ENCODE measurements at regions not wholly inside any gene's neighbourhood (a gene's known extent, or its start where the extent isn't known, plus 50 kb on each side); places are given as distances from the start of the nearest gene placed in this dataset.
A peak's percentile ranks its signal among the peaks of the same experiment; 100 is the strongest.

GRCh38 chr6:145445674-145446073 lies 289.6 kb downstream of the EPM2A start:
- Mint-ChIP-seq H3K9me3 (ENCODE audit: unreplicated experiment) (peaks cover 3% of the 10 kb centered on the region), H3K4me3 (ENCODE audit: unreplicated experiment) (no peak overlapping the region), H3K27ac (ENCODE audit: unreplicated experiment) (no peak overlapping the region), H3K27me3 (ENCODE audit: unreplicated experiment) (no peaks in the 10 kb centered on the region), H3K4me1 (ENCODE audit: low read depth, unreplicated experiment) (no peaks in the 10 kb centered on the region), H3K36me3 (ENCODE audit: unreplicated experiment) (peaks cover 15% of the 10 kb centered on the region)
- no peak for TF ChIP-seq CTCF (IDR thresholded peaks at IDR 0.05; ENCODE audit: partially characterized antibody, unreplicated experiment)
- no peak for DNase-seq

DNA sequence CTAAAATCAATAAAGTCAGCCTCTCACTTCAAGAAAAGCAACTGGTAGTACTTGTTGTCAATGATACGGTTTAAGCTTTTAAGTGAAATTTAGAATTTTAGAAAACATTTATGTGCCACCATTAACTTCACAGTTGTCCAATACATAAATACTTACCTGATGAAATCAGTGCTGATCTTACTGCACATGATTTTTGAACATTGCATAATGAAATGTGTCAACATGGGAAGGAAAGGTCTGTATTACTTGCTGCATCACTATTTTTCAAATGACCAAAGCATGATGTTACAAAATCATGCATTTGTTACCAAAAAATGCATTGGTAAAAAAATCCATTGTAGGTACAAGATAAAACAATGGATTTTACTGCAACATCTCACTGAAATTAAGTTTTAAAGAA lies 284.3 kb downstream of the EPM2A start:
- TF ChIP-seq CTCF (IDR thresholded peaks at IDR 0.05; ENCODE audit: partially characterized antibody, unreplicated experiment), result no peak
- no peak for DNase-seq
- no peaks in the 10 kb centered on the region for H3K4me1 Mint-ChIP-seq (ENCODE audit: low read depth, unreplicated experiment)
- no peak overlapping the region for H3K27ac Mint-ChIP-seq (ENCODE audit: unreplicated experiment)
- no peaks in the 10 kb centered on the region for H3K27me3 Mint-ChIP-seq (ENCODE audit: unreplicated experiment)
- H3K36me3 Mint-ChIP-seq (ENCODE audit: unreplicated experiment), result peaks cover 7% of the 10 kb centered on the region
- no peak overlapping the region for H3K4me3 Mint-ChIP-seq (ENCODE audit: unreplicated experiment)
- H3K9me3 Mint-ChIP-seq (ENCODE audit: unreplicated experiment), result no peaks in the 10 kb centered on the region

DNA sequence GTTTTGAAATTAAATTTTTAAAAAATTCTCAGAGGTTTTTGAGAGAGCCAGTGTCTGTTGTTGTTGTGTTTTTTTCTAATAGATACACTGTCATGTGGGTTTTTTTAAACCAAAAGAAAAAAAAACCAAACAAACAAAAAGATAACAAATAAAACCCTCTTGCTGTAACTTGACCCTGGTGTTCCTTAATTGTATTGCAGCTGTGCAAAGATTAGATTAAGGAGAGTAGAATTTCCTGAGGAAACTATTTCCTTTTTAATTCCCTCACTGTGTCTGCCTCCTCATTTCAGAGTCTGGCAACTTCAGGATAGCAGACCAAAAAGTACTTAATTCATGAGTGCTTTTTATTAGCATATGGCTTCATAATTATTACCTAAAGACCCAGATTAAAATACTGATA lies 281.9 kb downstream of the EPM2A start:
- no peak overlapping the region for H3K27ac Mint-ChIP-seq (ENCODE audit: unreplicated experiment)

GRCh38 chr6:145454006-145454405 lies 281.3 kb downstream of the EPM2A start:
- H3K27me3 Mint-ChIP-seq (ENCODE audit: unreplicated experiment), result no peaks in the 10 kb centered on the region

More for the DNA sequence above, 281.9 kb downstream of the EPM2A start:
- Mint-ChIP-seq H3K36me3 (ENCODE audit: unreplicated experiment) (no peaks in the 10 kb centered on the region), H3K9me3 (ENCODE audit: unreplicated experiment) (no peaks in the 10 kb centered on the region), H3K27me3 (ENCODE audit: unreplicated experiment) (no peaks in the 10 kb centered on the region), H3K4me3 (ENCODE audit: unreplicated experiment) (no peak overlapping the region), H3K4me1 (ENCODE audit: low read depth, unreplicated experiment) (no peaks in the 10 kb centered on the region)
- DNase-seq, result no peak
- TF ChIP-seq CTCF (IDR thresholded peaks at IDR 0.05; ENCODE audit: partially characterized antibody, unreplicated experiment), result peak; percentile 69

DNA sequence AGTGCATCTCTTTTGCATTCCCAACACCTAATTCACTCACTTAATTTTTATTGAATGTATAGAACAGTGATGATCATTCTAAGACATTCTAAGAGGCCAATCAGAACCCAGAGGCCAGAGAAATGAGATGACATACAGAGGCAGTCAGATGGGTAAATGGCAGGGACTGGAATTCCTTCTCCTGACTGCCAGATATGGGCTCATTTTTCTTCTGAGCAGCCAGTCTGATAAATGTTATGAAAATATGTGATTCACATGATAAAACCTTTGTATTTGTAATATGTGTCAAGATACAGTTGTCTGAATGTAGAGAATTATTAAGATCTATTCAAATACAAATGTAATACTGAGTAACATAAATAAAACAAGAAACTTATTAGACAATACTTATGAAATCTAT lies 277.8 kb downstream of the EPM2A start:
- no peak for TF ChIP-seq CTCF (IDR thresholded peaks at IDR 0.05; ENCODE audit: partially characterized antibody, unreplicated experiment)
- H3K36me3 Mint-ChIP-seq (ENCODE audit: unreplicated experiment), result no peaks in the 10 kb centered on the region
- no peaks in the 10 kb centered on the region for H3K27me3 Mint-ChIP-seq (ENCODE audit: unreplicated experiment)
- no peak overlapping the region for H3K4me3 Mint-ChIP-seq (ENCODE audit: unreplicated experiment)
- no peak for DNase-seq
- no peaks in the 10 kb centered on the region for H3K4me1 Mint-ChIP-seq (ENCODE audit: low read depth, unreplicated experiment)
- H3K9me3 Mint-ChIP-seq (ENCODE audit: unreplicated experiment), result no peaks in the 10 kb centered on the region
- H3K27ac Mint-ChIP-seq (ENCODE audit: unreplicated experiment), result no peak overlapping the region

More at GRCh38 chr6:145454006-145454405, 281.3 kb downstream of the EPM2A start:
- Mint-ChIP-seq H3K27ac (ENCODE audit: unreplicated experiment) (no peak overlapping the region), H3K9me3 (ENCODE audit: unreplicated experiment) (no peaks in the 10 kb centered on the region), H3K4me3 (ENCODE audit: unreplicated experiment) (no peak overlapping the region), H3K36me3 (ENCODE audit: unreplicated experiment) (no peaks in the 10 kb centered on the region), H3K4me1 (ENCODE audit: low read depth, unreplicated experiment) (no peaks in the 10 kb centered on the region)
- DNase-seq, result no peak
- TF ChIP-seq CTCF (IDR thresholded peaks at IDR 0.05; ENCODE audit: partially characterized antibody, unreplicated experiment), result no peak
